HepG2 (cell line): ENCODE measurements at regions not wholly inside any gene's neighbourhood (a gene's known extent, or its start where the extent isn't known, plus 50 kb on each side); places are given as distances from the start of the nearest gene placed in this dataset.

Experiments
- ATAC-seq: fragments of 200-7000 bp; cut with Tn5 transposase; 3 replicates; pipeline ENCODE4 v1.9.1; 2020; ENCODE audit warnings: mild to moderate bottlenecking, moderate library complexity
- BruUV-seq: library from RNA; stranded (reverse); fragments of 400-500 nt; replicated peaks from 2 replicates; lab custom pipeline; 2021; lab: Mats Ljungman, UMichigan
- CTCF ChIA-PET: fragments of 300-600 bp; formaldehyde crosslinking; extraction: SDS; loops from one replicate; lab custom pipeline; 2021; ENCODE audit warnings: low total read pairs, inconsistent platforms, low intra/inter-chr PET ratio; lab: Yijun Ruan, JAX
- POLR2A ChIA-PET: fragments of 350-600 bp; sonication (Branson Sonifier 250); formaldehyde crosslinking; loops from one replicate; lab custom pipeline; 2020; ENCODE audit warnings: antibody characterized with exemption, inconsistent platforms; lab: Yijun Ruan, JAX
- DNase-seq: peaks from one replicate; pipeline ENCODE4 v3.0.0-alpha.2; 2015; ENCODE audit warnings: low spot score
- FAIRE-seq: peaks from 3 replicates; lab custom pipeline; 2011; peaks lifted over from hg19 to GRCh38; lab: Jason Lieb, UNC
- H2AFZ ChIP-seq: one replicate; pipeline ENCODE4 v1.6.1; 2011; ENCODE audit warnings: low read length, inconsistent platforms
- H3K27ac ChIP-seq: fragments of 300-600 bp; 3 replicates; pipeline ENCODE4 v1.8.0; 2011; ENCODE audit warnings: mixed run types, mild to moderate bottlenecking, mixed read lengths, low read length, inconsistent platforms; ENCODE audit not compliant: insufficient read depth; ENCODE audit errors: extremely low read length
- H3K27me3 ChIP-seq, 2 experiments: fragments of 200-600 bp in 1 of 2; 2 replicates in 1 of 2; 3 replicates in 1 of 2; pipeline versions ENCODE4 v1.6.0 to v1.8.0; 2011; ENCODE audit warnings: low read length in 2 of 2, mild to moderate bottlenecking in 2 of 2, moderate library complexity in 2 of 2, inconsistent platforms in 1 of 2; ENCODE audit not compliant: insufficient read depth in 2 of 2, control insufficient read depth in 1 of 2
- H3K36me3 ChIP-seq, 2 experiments: fragments of 200-600 bp in 1 of 2; replicated peaks in 1 of 2; 2 replicates in 1 of 2; 3 replicates in 1 of 2; pipeline versions ENCODE4 v1.5.1 to v1.8.0; 2011; ENCODE audit warnings: low read length in 2 of 2, inconsistent platforms in 1 of 2; ENCODE audit not compliant: insufficient read depth in 2 of 2, control insufficient read depth in 1 of 2
- H3K4me1 ChIP-seq: 2 replicates; pipeline ENCODE4 v1.5.1; 2012; ENCODE audit warnings: low read length, inconsistent platforms; ENCODE audit not compliant: insufficient read depth
- H3K4me2 ChIP-seq: 2 replicates; pipeline ENCODE4 v1.6.0; 2011; ENCODE audit warnings: low read depth, low read length, inconsistent platforms
- H3K4me3 ChIP-seq, 3 experiments: fragments of 200-600 bp in 1 of 3; sonication (generic), shearing (Covaris generic) in 1 of 3; replicated peaks in 1 of 3; 2 replicates each; pipeline ENCODE4 v1.5.1; 2011 to 2016; ENCODE audit warnings: low read length in 3 of 3, inconsistent platforms in 2 of 3, low read depth in 2 of 3, mild to moderate bottlenecking in 2 of 3, control low read depth in 1 of 3, mixed read lengths in 1 of 3; ENCODE audit not compliant: insufficient read depth in 1 of 3
- H3K79me2 ChIP-seq: one replicate; pipeline ENCODE4 v1.6.1; 2011; ENCODE audit warnings: low read length, inconsistent platforms; ENCODE audit not compliant: insufficient read depth
- H3K9ac ChIP-seq: 2 replicates; pipeline ENCODE4 v1.6.0; 2011; ENCODE audit warnings: mild to moderate bottlenecking, low read depth, low read length, inconsistent platforms; ENCODE audit not compliant: insufficient read depth
- H3K9me3 ChIP-seq: 2 replicates; pipeline ENCODE4 v1.5.1; 2012; ENCODE audit warnings: mild to moderate bottlenecking, low read length
- H4K20me1 ChIP-seq: 2 replicates; pipeline ENCODE4 v1.6.0; 2011; ENCODE audit warnings: inconsistent platforms, mild to moderate bottlenecking, low read length, moderate library complexity; ENCODE audit not compliant: insufficient read depth
- BORCS8-MEF2B ChIP-seq: sonication (generic); formaldehyde crosslinking; IDR thresholded peaks from 2 replicates; pipeline ENCODE4 v1.8.0; 2022; ENCODE audit warnings: mild to moderate bottlenecking, missing genetic modification reagents
- EHMT2 ChIP-seq: fragments of 200-600 bp; sonication (generic); IDR thresholded peaks from 2 replicates; pipeline ENCODE4 v1.7.0; 2017; ENCODE audit warnings: antibody characterized with exemption, low read depth, low read length, borderline replicate concordance
- FOXA1 ChIP-seq, 2 experiments: fragments of 450-650 bp in 1 of 2; sonication (generic) in 1 of 2; formaldehyde crosslinking in 1 of 2; IDR thresholded peaks; 2 replicates each; pipeline versions ENCODE4 v1.4.0 to v1.6.1; 2016 to 2020; ENCODE audit warnings: missing genetic modification reagents in 1 of 2
- FOXK1 ChIP-seq: sonication (generic); formaldehyde crosslinking; IDR thresholded peaks from 2 replicates; pipeline ENCODE4 v1.4.0; 2020; ENCODE audit warnings: low read depth, missing genetic modification reagents, borderline replicate concordance
- FOXK2 ChIP-seq: fragments of 450-650 bp; IDR thresholded peaks from 2 replicates; pipeline ENCODE4 v1.6.1; 2016
- GLI4 ChIP-seq: sonication (generic); formaldehyde crosslinking; IDR thresholded peaks from 2 replicates; pipeline ENCODE4 v1.5.1; 2020; ENCODE audit warnings: missing genetic modification reagents, mild to moderate bottlenecking, moderate library complexity, borderline replicate concordance
- HCFC1 ChIP-seq: fragments of 150-350 bp; IDR thresholded peaks from 2 replicates; pipeline ENCODE4 v1.6.1; 2014; ENCODE audit warnings: low read depth, low read length
- KDM2A ChIP-seq: sonication (generic); formaldehyde crosslinking; IDR thresholded peaks from 2 replicates; pipeline ENCODE4 v1.4.0; 2020; ENCODE audit warnings: low read depth, missing genetic modification reagents, borderline replicate concordance
- MAFK ChIP-seq, 2 experiments: IDR thresholded peaks in 1 of 2; conservative IDR thresholded peaks in 1 of 2; 2 replicates each; pipeline ENCODE4 v1.6.1; 2011; ENCODE audit warnings: improper control_type of control experiment in 2 of 2, low read length in 2 of 2
- PHB2 ChIP-seq: fragments of 450-650 bp; IDR thresholded peaks from 2 replicates; pipeline ENCODE4 v1.6.1; 2018; ENCODE audit not compliant: partially characterized antibody
- SALL2 ChIP-seq: sonication (generic); formaldehyde crosslinking; IDR thresholded peaks from 2 replicates; pipeline ENCODE4 v1.8.1; 2023; ENCODE audit warnings: mild to moderate bottlenecking, missing genetic modification reagents, inconsistent platforms
- SMAD3 ChIP-seq: sonication (generic); formaldehyde crosslinking; IDR thresholded peaks from 2 replicates; pipeline ENCODE4 v1.4.0; 2020; ENCODE audit warnings: missing genetic modification reagents
- SNAPC2 ChIP-seq: sonication (generic); formaldehyde crosslinking; IDR thresholded peaks from 2 replicates; pipeline ENCODE4 v1.8.1; 2022; ENCODE audit warnings: mild to moderate bottlenecking, missing genetic modification reagents
- SOX6 ChIP-seq, 2 experiments: fragments of 450-650 bp in 1 of 2; sonication (generic) in 1 of 2; formaldehyde crosslinking in 1 of 2; IDR thresholded peaks; 2 replicates each; pipeline versions ENCODE4 v1.4.0 to v1.6.1; 2017 to 2020; ENCODE audit warnings: antibody characterized with exemption in 1 of 2, mild to moderate bottlenecking in 1 of 2, missing genetic modification reagents in 1 of 2
- SRSF4 ChIP-seq: fragments of 200-400 bp; formaldehyde crosslinking; IDR thresholded peaks from one replicate; pipeline ENCODE4 v1.6.1; 2018; ENCODE audit warnings: mild to moderate bottlenecking, low read depth, low read length, moderate library complexity; ENCODE audit not compliant: poor library complexity, severe bottlenecking
- ZNF333 ChIP-seq: sonication (generic); formaldehyde crosslinking; IDR thresholded peaks from 2 replicates; pipeline ENCODE4 v1.4.0; 2020; ENCODE audit warnings: mild to moderate bottlenecking, missing genetic modification reagents, borderline replicate concordance
- ZNF510 ChIP-seq: sonication (generic); formaldehyde crosslinking; IDR thresholded peaks from 2 replicates; pipeline ENCODE4 v1.4.0; 2020; ENCODE audit warnings: low read depth, mild to moderate bottlenecking, missing genetic modification reagents
- ZNF652 ChIP-seq: IDR thresholded peaks from 2 replicates; pipeline ENCODE4 v1.6.1; 2016; ENCODE audit warnings: low read depth, borderline replicate concordance
- ZXDC ChIP-seq: sonication (generic); formaldehyde crosslinking; IDR thresholded peaks from 2 replicates; pipeline ENCODE4 v1.5.0; 2020; ENCODE audit warnings: mild to moderate bottlenecking, missing genetic modification reagents
- in situ Hi-C: cut with HindIII; loops from 2 replicates; pipeline ENCODE4 v1.10.0; 2017; ENCODE audit warnings: low pct_unique_long_range_greater_than_20kb; ENCODE audit not compliant: extremely low pct_ligation_motif_present
- intact Hi-C: fragments of 100-400 bp; cut with micrococcal nuclease; formaldehyde crosslinking; loops from one replicate; pipeline ENCODE4 v1.10.0; 2022; ENCODE audit not compliant: unreplicated experiment

- BruUV-seq: no TSS peak
- ATAC-seq: no peak
Observed at GRCh38 chr2:11976073-11976472, 229.6 kb downstream of the LPIN1 start.

More at GRCh38 chr2:11976073-11976472, 229.6 kb downstream of the LPIN1 start:
- peaks cover 13% of the 10 kb centered on the region; the same call in 1 of the 2 replicates for H3K9me3 ChIP-seq
- H3K36me3 ChIP-seq: no peaks in the 10 kb centered on the region
- H3K4me1 ChIP-seq: no peaks in the 10 kb centered on the region
- H3K9ac ChIP-seq: no peak overlapping the region
- FAIRE-seq: no peak
- no peaks in the 10 kb centered on the region for H4K20me1 ChIP-seq
- TF ChIP-seq SRSF4 (no peak), GLI4 (CRISPR knock-in tag) (no peak), BORCS8-MEF2B (CRISPR knock-in tag) (no peak), SOX6 (IDR thresholded peaks at IDR 0.05) (no peak), SOX6 (CRISPR knock-in tag; IDR thresholded peaks at IDR 0.05) (no peak), SNAPC2 (CRISPR knock-in tag) (no peak), FOXK1 (CRISPR knock-in tag) (no peak), MAFK (conservative IDR thresholded peaks at IDR 0.05 in 1 of 2, IDR thresholded peaks at IDR 0.05 in 1 of 2; ENCODE audit: low read length in 2 of 2) (no peak), ZNF652 (CRISPR knock-in tag) (no peak), KDM2A (CRISPR knock-in tag) (no peak), ZNF510 (CRISPR knock-in tag) (no peak), FOXA1 (IDR thresholded peaks at IDR 0.05) (no peak), FOXA1 (CRISPR knock-in tag; IDR thresholded peaks at IDR 0.05) (no peak), SALL2 (CRISPR knock-in tag) (no peak), SMAD3 (no peak), FOXK2 (no peak), EHMT2 (no peak), ZXDC (no peak), HCFC1 (no peak), ZNF333 (CRISPR knock-in tag) (no peak), PHB2 (no peak)
- TF ChIP-seq, all 625 proteins: peak for 0
- ChIA-PET CTCF (no interaction called here), POLR2A (no interaction called here)
- Histone ChIP-seq H2AFZ (no peak overlapping the region), H3K4me2 (no peak overlapping the region), H3K4me3 (no peak overlapping the region), H3K27ac (no peak overlapping the region), H3K79me2 (no peaks in the 10 kb centered on the region), H3K27me3 (no peaks in the 10 kb centered on the region; a peak in 1 of 5 replicates)
- DNase-seq: no peak
- intact Hi-C loops (no loop called here), in situ Hi-C loops (no loop called here)
